Stimulated activated CD4-positive, alpha-beta T cell treated with anti-CD3 and anti-CD28 coated beads, Interleukin-12 subunit alpha, Interleukin-12 subunit beta, amount 100 ng/mL, for 48 hours (primary cell): ENCODE measurements at regions not wholly inside any gene's neighbourhood (a gene's known extent, or its start where the extent isn't known, plus 50 kb on each side); places are given as distances from the start of the nearest gene placed in this dataset.

Source experiments
- DNase-seq, 3 donors: peaks; one replicate each; pipeline ENCODE4 v3.0.0-alpha.2; 2020; ENCODE audit warnings: low read depth in 2 of 3, low spot score in 1 of 3

GRCh38 chr17:36661047-36661666, 59.8 kb downstream of the MRM1 start:
- no peak for DNase-seq

GRCh38 chr17:36661688-36662087, 60.3 kb downstream of the MRM1 start:
- DNase-seq, result no peak

GRCh38 chr17:36665417-36665816, 64.0 kb downstream of the MRM1 start:
- no peak for DNase-seq

- no peak for DNase-seq
Observed at GRCh38 chr17:36667922-36668321, 66.5 kb downstream of the MRM1 start.

GRCh38 chr17:36668824-36669223, 67.4 kb downstream of the MRM1 start:
- DNase-seq, result no peak

- DNase-seq, result no peak
Observed at GRCh38 chr17:36671144-36671543, 69.8 kb downstream of the MRM1 start.

- DNase-seq, result no peak
Observed at GRCh38 chr17:36672403-36672918, 71.1 kb downstream of the MRM1 start.

GRCh38 chr17:36673068-36673467, 71.7 kb downstream of the MRM1 start:
- DNase-seq, result no peak

GRCh38 chr17:36673637-36674277, 72.4 kb downstream of the MRM1 start:
- no peak for DNase-seq

GRCh38 chr17:36674278-36674650, 72.9 kb downstream of the MRM1 start:
- DNase-seq, result peak in 1 of 3 donors; percentile 20

- DNase-seq, result peak in 1 of 3 donors; percentile 8
Observed at GRCh38 chr17:36675250-36675649, 73.9 kb downstream of the MRM1 start.

GRCh38 chr17:36675786-36676185, 74.4 kb downstream of the MRM1 start:
- DNase-seq, result no peak

GRCh38 chr17:36679815-36680467, 78.6 kb downstream of the MRM1 start:
- no peak for DNase-seq

GRCh38 chr17:36680701-36681202, 79.4 kb downstream of the MRM1 start:
- no peak for DNase-seq

GRCh38 chr17:36682773-36683172, 81.4 kb downstream of the MRM1 start:
- DNase-seq, result no peak

GRCh38 chr17:36683387-36683786, 82.0 kb downstream of the MRM1 start:
- no peak for DNase-seq

GRCh38 chr17:36684134-36684533, 82.8 kb downstream of the MRM1 start:
- no peak for DNase-seq

- no peak for DNase-seq
Observed at GRCh38 chr17:36686123-36686669, 84.8 kb downstream of the MRM1 start.

- DNase-seq, result no peak
Observed at GRCh38 chr17:36687736-36688135, 86.4 kb downstream of the MRM1 start.

GRCh38 chr17:36689089-36689667, 87.8 kb downstream of the MRM1 start:
- no peak for DNase-seq

- no peak for DNase-seq
Observed at GRCh38 chr17:36690190-36690589, 88.8 kb downstream of the MRM1 start.

- DNase-seq, result no peak
Observed at GRCh38 chr17:36691606-36692005, 90.2 kb downstream of the MRM1 start.
